GM18498 (cell line): ENCODE measurements at regions not wholly inside any gene's neighbourhood (a gene's known extent, or its start where the extent isn't known, plus 50 kb on each side); places are given as distances from the start of the nearest gene placed in this dataset.
"Not testable (repeated sequence)": the region's sequence is repeated elsewhere in the genome, so short reads cannot be mapped to it uniquely, and the experiment has no call there.

Source experiments
- ATAC-seq: cut with Tn5 transposase; IDR thresholded peaks from one replicate; pipeline ENCODE4 v1.9.1; 2021; ENCODE audit warnings: mild to moderate bottlenecking, moderate library complexity; ENCODE audit not compliant: unreplicated experiment

- ATAC-seq = no peak
These were observed 103.9 kb upstream of the KCND3 start for GRCh38 chr1:112093372-112093694.

- no peak for ATAC-seq
These were observed 110.5 kb upstream of the KCND3 start for GRCh38 chr1:112099979-112100378.

- ATAC-seq = no peak
These were observed 116.1 kb upstream of the KCND3 start for GRCh38 chr1:112105557-112105956.

GRCh38 chr1:112110031-112110430 is 120.6 kb upstream of the KCND3 start:
- no peak for ATAC-seq

GRCh38 chr1:112111734-112112133 is 122.3 kb upstream of the KCND3 start:
- no peak for ATAC-seq

- ATAC-seq = no peak
These were observed 125.1 kb upstream of the KCND3 start for GRCh38 chr1:112114540-112114939.

GRCh38 chr1:112126598-112126997 is 137.1 kb upstream of the KCND3 start:
- ATAC-seq = no peak

GRCh38 chr1:112127606-112128005 is 138.1 kb upstream of the KCND3 start:
- ATAC-seq = not testable (repeated sequence)

- no peak for ATAC-seq
These were observed 144.0 kb upstream of the KCND3 start for GRCh38 chr1:112133487-112133886.

GRCh38 chr1:112140743-112141142 is 151.3 kb upstream of the KCND3 start:
- no peak for ATAC-seq

- no peak for ATAC-seq
These were observed 151.8 kb upstream of the KCND3 start for GRCh38 chr1:112141301-112141700.

GRCh38 chr1:112141923-112142322 is 152.5 kb upstream of the KCND3 start:
- no peak for ATAC-seq

- ATAC-seq = no peak
These were observed 154.5 kb upstream of the KCND3 start for GRCh38 chr1:112143871-112144441.

- no peak for ATAC-seq
These were observed 155.4 kb upstream of the KCND3 start for GRCh38 chr1:112144733-112145426.

GRCh38 chr1:112146201-112146715 is 156.8 kb upstream of the KCND3 start:
- ATAC-seq = no peak

- not testable (repeated sequence) for ATAC-seq
These were observed 170.7 kb upstream of the KCND3 start for GRCh38 chr1:112160214-112160613.

- ATAC-seq = no peak
These were observed 175.9 kb upstream of the KCND3 start for GRCh38 chr1:112165375-112165774.

GRCh38 chr1:112169517-112169916 is 180.0 kb upstream of the KCND3 start:
- ATAC-seq = no peak

GRCh38 chr1:112172294-112172882 is 182.9 kb upstream of the KCND3 start:
- ATAC-seq = no peak

- ATAC-seq = no peak
These were observed 187.8 kb upstream of the KCND3 start for GRCh38 chr1:112177314-112177713.

- no peak for ATAC-seq
These were observed 199.1 kb upstream of the KCND3 start for GRCh38 chr1:112188611-112189010.

GRCh38 chr1:112196008-112196588 is 199.9 kb upstream of the CTTNBP2NL start:
- no peak for ATAC-seq
